ENCODE measurements at regions not wholly inside any gene's neighbourhood (a gene's known extent, or its start where the extent isn't known, plus 50 kb on each side); places are given as distances from the start of the nearest gene placed in this dataset.

DNA sequence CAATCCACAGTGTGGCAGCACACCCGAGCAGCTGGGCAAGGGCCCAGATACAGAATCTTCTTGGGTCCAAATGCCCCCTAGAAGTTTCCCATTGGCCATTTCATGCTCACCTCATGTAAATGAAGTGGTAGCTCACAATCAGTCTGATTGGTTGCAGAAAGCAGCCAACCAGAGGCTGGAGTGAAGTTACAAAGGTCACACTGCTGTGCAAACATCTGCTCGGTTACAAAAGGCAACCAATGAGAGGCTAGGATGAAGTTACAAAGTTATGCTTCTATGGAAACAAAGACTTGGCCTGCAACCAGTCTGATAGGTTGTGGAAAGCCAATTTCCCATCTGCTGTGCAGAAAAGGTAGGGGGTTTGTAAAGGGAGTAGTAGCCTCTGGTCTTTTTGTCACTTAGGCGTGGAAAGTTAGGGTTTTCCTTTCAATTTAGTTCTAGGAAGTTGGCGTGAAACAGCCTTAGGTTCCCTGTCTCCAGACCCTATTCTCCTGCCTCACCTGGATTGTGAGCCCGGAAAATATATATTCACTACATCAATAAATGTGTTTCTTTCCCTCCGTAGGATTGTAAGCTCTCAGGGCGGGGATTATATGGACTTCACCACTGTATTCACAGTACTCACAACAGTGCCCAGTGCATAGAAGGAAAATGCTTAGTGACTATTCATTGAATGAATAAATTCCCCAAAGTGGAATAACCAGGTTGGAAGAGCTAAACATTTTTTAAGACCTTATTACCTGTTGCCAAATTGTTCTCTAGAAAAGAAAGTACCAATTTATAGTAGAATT lies 91.9 kb downstream of the URB2 start:
- no peak overlapping the region for H3K27ac Mint-ChIP-seq
- TF ChIP-seq, protein P1, sequence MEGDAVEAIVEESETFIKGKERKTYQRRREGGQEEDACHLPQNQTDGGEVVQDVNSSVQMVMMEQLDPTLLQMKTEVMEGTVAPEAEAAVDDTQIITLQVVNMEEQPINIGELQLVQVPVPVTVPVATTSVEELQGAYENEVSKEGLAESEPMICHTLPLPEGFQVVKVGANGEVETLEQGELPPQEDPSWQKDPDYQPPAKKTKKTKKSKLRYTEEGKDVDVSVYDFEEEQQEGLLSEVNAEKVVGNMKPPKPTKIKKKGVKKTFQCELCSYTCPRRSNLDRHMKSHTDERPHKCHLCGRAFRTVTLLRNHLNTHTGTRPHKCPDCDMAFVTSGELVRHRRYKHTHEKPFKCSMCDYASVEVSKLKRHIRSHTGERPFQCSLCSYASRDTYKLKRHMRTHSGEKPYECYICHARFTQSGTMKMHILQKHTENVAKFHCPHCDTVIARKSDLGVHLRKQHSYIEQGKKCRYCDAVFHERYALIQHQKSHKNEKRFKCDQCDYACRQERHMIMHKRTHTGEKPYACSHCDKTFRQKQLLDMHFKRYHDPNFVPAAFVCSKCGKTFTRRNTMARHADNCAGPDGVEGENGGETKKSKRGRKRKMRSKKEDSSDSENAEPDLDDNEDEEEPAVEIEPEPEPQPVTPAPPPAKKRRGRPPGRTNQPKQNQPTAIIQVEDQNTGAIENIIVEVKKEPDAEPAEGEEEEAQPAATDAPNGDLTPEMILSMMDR (IDR thresholded peaks at IDR 0.05), result no peak
- no peaks in the 10 kb centered on the region for H3K36me3 Mint-ChIP-seq (ENCODE audit: low read depth)
- H3K4me1 Mint-ChIP-seq, result peaks cover 2% of the 10 kb centered on the region
- ATAC-seq (ENCODE audit: low read depth), result no peak
- peaks cover 7% of the 10 kb centered on the region for H3K9me3 Mint-ChIP-seq
- intact Hi-C loops (cut with micrococcal nuclease), result no loop called here
- H3K4me3 Mint-ChIP-seq, result no peak overlapping the region
- H3K27me3 Mint-ChIP-seq, result no peaks in the 10 kb centered on the region
- CTCF ChIA-PET, result no interaction called here
- POLR2A ChIA-PET, result no interaction called here
- no peak for DNase-seq

DNA sequence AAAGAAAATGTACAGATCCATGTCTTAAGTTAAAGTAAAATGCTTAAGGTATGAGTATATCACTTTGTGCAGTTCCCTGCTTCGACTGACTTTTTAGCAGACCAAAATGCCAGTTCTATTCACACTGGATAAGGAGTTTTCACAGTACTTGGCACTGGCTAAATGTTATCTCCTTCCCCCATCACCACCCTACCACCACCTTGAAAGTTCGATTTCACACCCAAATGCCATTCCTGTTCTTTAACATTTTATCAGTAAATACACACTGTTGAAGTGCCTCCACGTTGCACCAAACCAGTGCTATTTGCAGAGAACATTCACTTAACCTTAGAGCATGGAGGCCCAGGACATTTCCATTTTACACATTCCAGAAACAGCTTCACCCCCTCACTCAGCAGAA lies 100.0 kb downstream of the URB2 start:
- no peaks in the 10 kb centered on the region for H3K36me3 Mint-ChIP-seq (ENCODE audit: low read depth)
- H3K4me1 Mint-ChIP-seq, result no peaks in the 10 kb centered on the region
- no peak overlapping the region for H3K27ac Mint-ChIP-seq
- ChIA-PET POLR2A (no interaction called here), CTCF (no interaction called here)
- peaks cover 7% of the 10 kb centered on the region for H3K9me3 Mint-ChIP-seq
- intact Hi-C loops (cut with micrococcal nuclease), result no loop called here
- ATAC-seq (ENCODE audit: low read depth) (no peak), DNase-seq (no peak)
- no peak overlapping the region for H3K4me3 Mint-ChIP-seq
- H3K27me3 Mint-ChIP-seq, result peaks cover 2% of the 10 kb centered on the region
- TF ChIP-seq, protein P1 (IDR thresholded peaks at IDR 0.05), result no peak

DNA sequence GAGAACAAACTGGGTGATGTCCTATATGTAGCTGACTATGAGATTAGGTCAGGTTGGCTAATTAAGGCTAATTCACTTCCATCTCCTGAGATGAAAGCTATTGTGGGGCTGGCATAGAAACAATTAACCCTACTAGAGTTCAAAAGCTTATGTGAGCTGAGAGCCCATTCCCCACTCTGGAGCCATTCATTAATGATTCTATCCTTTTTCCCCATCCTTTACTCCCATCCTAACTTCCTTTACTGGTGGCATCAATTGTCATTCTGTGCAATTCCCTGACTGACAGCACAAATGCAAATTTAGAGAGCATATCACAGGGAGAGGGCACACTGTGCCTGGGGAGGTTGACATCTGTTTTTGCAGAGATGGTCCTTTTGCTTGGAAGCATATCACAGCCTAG lies 103.9 kb downstream of the URB2 start:
- no peak overlapping the region for H3K27ac Mint-ChIP-seq
- CTCF ChIA-PET, result no interaction called here

DNA sequence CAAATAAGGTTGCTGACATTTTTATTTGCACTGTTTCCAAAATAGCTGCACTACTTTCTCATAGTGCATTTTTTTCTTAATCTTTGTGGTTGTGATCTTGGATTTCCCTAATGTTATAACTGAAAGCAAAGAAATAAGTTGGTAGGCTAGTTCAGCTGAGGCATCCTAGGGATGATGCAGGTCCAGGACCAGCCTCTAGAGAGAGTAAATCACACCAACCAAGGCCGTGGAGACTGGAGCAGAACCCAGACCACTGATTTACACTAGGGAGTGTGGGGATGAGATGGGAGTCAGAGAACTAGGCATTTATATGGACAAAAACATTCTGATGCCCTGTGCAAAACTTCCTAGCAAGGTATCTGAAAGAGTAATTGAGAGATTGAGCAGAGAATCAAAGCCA lies 104.5 kb downstream of the URB2 start:
- TF ChIP-seq, protein P1 (IDR thresholded peaks at IDR 0.05), result no peak
- intact Hi-C loops (cut with micrococcal nuclease), result no loop called here
- POLR2A ChIA-PET, result no interaction called here
- H3K27ac Mint-ChIP-seq, result no peak overlapping the region
- CTCF ChIA-PET, result no interaction called here
- no peaks in the 10 kb centered on the region for H3K4me1 Mint-ChIP-seq
- no peak for DNase-seq
- ATAC-seq (ENCODE audit: low read depth), result no peak
- no peaks in the 10 kb centered on the region for H3K9me3 Mint-ChIP-seq
- H3K4me3 Mint-ChIP-seq, result no peak overlapping the region
- no peaks in the 10 kb centered on the region for H3K27me3 Mint-ChIP-seq
- H3K36me3 Mint-ChIP-seq (ENCODE audit: low read depth), result no peaks in the 10 kb centered on the region

More for the DNA sequence above, 103.9 kb downstream of the URB2 start:
- Mint-ChIP-seq H3K9me3 (no peaks in the 10 kb centered on the region), H3K4me1 (no peaks in the 10 kb centered on the region), H3K36me3 (ENCODE audit: low read depth) (no peaks in the 10 kb centered on the region), H3K4me3 (no peak overlapping the region), H3K27me3 (no peaks in the 10 kb centered on the region)
- POLR2A ChIA-PET, result interaction anchor here (0.6 kb wide), 2 partner anchors 10 to 66 kb away, joined by 3 read pairs; no protein-coding TSS in a partner anchor
- intact Hi-C loops (cut with micrococcal nuclease), result no loop called here
- TF ChIP-seq, protein P1 (IDR thresholded peaks at IDR 0.05), result no peak
- DNase-seq (no peak), ATAC-seq (ENCODE audit: low read depth) (no peak)

DNA sequence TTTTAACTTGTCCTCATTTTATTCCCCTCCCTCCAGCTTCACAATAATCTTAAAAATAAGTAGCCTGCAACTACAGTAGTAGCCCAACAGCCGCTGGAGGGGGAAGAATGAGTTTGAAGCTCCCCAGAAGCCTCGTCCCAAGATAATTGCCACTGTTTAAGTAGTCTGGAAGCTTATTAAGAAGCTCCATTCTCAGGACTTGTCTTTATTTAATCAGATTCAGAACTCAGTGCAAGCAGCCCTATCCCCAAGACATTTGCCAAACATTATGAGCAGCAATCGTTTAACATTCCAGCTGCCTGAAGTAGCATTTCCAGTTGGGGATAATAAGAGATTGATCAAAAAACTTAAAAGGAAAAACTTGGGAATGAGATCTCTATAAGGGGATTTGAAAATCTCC lies 106.0 kb downstream of the URB2 start:
- TF ChIP-seq, protein P1 (IDR thresholded peaks at IDR 0.05), result no peak
- no peak overlapping the region for H3K4me3 Mint-ChIP-seq
- POLR2A ChIA-PET, result no interaction called here
- ATAC-seq (ENCODE audit: low read depth), result no peak
- H3K27me3 Mint-ChIP-seq, result no peaks in the 10 kb centered on the region
- intact Hi-C loops (cut with micrococcal nuclease), result no loop called here
- CTCF ChIA-PET, result interaction anchor here (0.7 kb wide), 1 partner anchor 71 kb away, joined by 3 read pairs; no protein-coding TSS in a partner anchor
- no peaks in the 10 kb centered on the region for H3K36me3 Mint-ChIP-seq (ENCODE audit: low read depth)
- H3K4me1 Mint-ChIP-seq, result no peaks in the 10 kb centered on the region
- no peak overlapping the region for H3K27ac Mint-ChIP-seq
- H3K9me3 Mint-ChIP-seq, result peaks cover 4% of the 10 kb centered on the region
- no peak for DNase-seq

Data from activated B cell treated with CpG ODN at 0.5 μM for 24 hours (primary cell).